GM18517 (cell line): ENCODE measurements at regions not wholly inside any gene's neighbourhood (a gene's known extent, or its start where the extent isn't known, plus 50 kb on each side); places are given as distances from the start of the nearest gene placed in this dataset.
"Not testable (repeated sequence)": the region's sequence is repeated elsewhere in the genome, so short reads cannot be mapped to it uniquely, and the experiment has no call there.

Source experiments
- ATAC-seq: cut with Tn5 transposase; IDR thresholded peaks from one replicate; pipeline ENCODE4 v1.9.1; 2021; ENCODE audit warnings: mild to moderate bottlenecking, moderate library complexity; ENCODE audit not compliant: unreplicated experiment

DNA sequence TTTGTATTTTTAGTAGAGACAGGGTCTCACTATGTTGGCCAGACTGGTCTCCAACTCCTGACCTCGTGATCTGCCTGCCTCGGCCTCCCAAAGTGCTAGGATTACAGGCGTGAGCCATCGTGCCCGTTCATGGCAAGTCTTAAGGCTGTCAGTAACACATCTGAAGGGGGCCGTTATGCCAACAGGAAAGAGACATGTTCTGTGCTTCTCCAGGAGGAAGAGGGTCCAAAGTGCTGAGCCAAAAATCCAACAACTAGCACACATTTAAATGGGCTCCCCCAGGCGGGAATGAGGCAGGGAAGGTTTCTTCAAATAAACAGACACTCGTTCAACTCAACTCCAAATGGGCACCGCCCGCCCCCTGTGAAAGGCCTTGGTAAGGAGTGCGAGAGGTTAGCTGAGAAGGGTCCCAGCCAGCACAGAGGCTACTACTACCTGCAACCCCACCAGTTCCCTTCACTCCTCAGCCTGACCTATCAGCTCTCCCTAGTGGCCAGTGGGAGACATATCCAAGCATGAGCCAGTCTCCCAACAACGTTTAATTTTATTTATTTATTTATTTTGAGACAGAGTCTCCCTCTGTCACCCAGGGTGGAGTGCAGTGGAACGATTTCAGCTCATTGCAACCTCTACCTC, 84.1 kb upstream of the DMRT1 start:
- ATAC-seq = no peak

DNA sequence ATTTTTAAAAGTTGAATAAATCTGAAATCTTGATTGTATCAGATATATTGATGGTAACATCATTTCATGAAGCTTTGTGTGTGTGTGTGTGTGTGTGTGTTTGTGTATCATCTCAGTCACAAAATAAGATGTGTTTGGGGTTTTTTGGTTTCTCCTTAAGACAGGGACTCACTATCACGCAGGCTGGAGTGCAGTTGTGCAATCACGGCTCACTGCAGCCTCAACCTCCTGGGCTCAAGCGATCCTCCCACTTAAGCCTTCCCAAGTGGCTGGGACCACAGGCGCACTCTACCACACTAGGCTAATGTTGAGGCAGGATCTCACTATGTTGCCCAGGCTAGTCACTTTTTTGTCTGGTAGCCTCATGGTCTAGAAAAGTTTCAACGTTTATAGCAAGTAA, 83.4 kb upstream of the DMRT1 start:
- ATAC-seq = no peak

DNA sequence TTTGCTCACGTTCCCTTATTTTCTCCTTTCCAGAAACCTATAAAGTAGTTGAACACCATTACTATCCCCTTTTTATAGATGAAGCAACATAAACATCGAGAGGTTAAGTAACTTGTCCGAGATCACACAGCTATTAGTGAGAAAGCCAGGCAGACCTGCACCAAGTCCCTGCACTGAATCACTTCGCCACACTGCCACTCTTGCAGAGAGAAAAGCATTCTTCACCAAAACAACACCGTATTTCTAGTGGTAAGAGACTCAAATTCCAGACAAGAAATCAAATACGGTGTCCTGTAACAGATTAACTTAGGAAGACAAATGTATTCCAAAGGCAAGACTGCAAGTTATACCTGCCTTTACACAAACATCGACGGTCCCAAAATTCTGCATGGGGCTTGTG, 82.0 kb upstream of the DMRT1 start:
- no peak for ATAC-seq

DNA sequence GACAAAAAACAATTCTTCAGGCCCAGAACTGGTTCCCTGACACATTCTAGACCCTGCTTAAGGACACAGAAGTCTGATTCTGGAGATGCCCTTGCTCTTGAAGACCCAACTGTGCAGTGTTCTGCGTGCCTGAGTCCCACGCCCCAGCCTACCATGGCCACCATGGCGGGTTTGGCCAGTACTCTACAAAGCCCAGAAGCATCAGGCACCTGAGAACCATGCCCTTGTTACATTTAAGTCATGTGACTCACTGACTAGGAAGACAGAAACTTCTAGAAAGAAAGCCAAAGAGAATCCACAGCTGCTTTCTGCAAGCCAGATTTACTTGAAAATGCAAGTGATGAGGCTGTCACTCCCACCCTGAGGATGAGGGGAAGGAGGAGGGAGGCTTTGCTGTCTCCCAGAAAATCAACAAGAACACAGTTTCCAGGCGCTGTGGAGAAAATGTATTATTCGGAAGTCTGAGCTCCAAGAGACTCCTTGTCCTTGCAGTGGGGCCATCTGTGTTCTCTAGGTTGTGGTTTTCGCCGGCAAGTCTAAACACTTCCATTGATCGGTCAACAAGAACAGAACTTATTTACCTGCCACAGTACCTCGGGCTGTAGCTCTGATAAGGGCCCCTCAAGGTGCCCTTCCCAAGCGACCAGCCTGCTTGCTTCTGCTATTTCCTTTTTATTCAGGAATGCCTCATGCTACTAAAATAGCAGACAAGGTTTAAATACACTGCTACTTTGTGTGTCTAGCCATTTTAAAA, 81.3 kb upstream of the DMRT1 start:
- ATAC-seq = no peak

DNA sequence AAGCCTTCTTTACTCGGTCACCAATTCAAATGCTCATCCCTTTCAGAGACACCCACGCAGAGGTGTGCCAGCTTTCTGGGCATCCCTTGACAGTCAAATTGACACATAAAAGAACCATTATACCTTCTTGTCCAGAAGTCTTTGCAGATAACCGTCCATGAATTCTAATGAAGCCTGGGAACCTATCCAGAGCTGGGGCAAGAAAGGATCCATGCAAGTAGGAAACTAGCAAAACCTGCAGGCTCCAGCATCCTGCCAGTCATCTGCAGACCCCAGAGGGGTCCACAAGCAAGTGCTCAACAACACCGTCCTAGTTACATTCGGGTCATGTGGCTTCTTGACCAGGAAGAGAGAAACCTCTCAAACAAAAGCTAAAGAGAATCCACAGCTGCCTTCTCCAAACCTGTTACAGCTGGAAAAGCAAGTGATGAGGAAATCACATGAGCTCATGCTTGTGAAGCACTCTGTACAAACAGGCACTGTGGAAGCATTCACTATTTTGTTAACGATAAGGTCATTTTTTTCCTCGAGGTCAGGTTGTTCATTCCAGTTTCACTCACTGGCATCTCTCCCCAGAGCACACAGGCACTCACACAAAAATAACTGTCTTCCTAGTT, 80.2 kb upstream of the DMRT1 start:
- no peak for ATAC-seq

DNA sequence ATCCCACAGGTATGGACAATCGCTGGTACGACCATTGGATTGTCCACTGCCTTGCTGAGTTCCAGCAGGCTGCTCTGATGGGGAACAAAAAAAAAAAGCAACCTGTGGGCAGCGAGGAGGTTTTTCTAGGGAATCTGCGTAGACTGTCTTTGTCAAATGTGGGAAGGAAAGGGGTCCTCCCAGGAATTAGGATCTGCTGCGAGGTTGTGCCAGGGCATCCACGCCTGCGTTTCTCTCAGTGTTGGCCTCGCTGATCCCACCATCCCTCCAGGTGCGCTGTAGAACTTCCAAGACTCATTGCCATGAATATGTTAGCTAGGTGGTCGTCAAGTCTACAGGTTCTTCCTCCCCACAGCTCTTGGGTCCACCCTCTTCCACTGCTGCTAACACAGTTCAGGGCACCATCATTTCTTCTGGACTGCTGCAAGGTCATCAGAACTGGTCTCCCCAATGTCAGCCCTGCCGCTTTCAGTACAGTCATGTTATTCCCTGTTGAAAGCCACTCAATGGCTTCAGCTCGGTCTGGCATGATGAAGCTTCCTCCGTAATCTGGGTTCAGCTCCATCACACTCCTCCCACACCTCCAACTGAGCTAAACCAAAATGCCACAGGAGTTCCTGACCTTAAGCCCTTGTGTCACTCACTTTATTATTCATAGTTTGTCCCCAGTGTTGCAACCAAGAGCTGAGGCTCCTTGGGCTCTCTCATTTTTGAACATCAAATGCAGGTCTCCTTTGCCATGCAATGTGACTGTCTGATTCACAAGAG, 79.5 kb upstream of the DMRT1 start:
- ATAC-seq = no peak

DNA sequence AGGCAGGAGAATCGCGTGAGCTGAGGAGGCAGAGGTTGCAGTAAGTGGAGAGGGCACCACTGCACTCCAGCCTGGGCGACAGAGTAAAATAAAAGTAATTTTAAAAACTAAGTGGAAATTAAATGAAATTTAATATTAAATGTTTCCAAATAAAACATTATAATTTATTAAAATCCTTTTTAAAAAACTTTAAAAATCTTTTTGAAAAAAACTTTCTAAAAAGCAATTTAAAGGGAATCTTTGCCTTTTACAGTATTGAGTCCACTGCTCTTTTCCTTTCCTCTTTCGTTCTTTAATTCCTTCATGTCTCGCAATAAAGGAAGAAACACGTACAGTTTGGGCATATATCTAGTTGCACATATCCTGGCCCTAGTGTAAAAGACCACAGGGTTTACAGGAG, 77.8 kb upstream of the DMRT1 start:
- ATAC-seq = no peak

DNA sequence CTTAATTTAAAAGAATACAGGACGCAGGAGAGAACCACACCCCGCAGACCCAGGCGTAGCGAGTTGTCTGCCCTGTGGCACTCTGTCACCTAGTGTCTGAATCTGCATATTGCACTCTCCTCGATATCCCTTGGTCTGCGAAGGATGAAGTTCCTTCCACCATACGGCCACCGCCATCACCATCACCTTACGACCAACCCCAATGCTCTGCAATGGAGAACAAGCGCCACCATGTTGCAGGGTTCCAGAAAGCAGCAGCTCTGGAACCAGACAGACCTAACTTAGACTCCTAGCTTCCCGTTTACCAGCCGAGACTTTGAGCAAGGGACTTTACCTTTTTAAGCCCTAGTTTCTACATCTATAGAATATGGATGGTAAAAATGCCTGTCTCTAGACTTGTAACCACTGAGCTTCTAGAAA, 77.4 kb upstream of the DMRT1 start:
- peak; percentile 95 for ATAC-seq

DNA sequence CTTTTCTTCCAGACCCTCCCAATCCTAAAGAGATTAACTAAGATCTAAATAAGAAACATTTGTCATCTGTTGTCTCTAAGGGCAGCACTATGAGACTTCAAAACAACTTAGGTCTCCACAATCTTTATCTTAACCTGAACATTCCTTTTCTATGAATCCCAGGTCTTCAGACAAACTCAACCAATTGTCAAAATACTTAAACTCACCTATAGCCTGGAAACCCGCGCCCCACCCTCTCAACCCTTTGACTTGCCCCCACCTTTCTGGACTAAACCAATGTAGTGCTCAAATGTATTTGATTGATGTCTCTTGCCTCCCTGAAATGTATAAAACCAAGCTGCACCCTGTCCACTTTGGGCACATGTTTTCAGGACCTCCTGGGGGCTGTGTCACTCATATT, 76.5 kb upstream of the DMRT1 start:
- no peak for ATAC-seq

DNA sequence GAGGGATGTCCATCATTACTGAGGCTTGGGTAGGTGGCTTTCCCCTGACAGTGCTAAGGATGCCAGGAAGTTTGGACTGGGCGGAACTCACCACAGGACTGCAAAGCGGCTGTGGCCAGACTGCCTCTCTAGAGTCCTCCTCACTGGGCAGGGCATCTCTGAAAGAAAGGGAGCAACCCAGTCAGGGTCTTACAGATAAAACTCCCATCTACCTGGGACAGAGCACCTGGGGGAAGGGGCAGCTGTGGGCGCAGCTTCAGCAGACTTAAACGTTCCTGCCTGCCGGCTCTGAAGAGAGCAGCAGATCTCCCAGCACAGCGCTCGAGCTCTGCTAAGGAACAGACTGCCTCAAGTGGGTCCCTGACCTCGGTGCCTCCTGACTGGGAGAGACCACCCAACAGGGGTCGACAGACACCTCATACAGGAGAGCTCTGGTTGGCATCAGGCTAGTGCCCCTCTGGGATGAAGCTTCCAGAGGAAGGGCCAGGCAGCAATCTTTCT, 74.4 kb upstream of the DMRT1 start:
- not testable (repeated sequence) for ATAC-seq

DNA sequence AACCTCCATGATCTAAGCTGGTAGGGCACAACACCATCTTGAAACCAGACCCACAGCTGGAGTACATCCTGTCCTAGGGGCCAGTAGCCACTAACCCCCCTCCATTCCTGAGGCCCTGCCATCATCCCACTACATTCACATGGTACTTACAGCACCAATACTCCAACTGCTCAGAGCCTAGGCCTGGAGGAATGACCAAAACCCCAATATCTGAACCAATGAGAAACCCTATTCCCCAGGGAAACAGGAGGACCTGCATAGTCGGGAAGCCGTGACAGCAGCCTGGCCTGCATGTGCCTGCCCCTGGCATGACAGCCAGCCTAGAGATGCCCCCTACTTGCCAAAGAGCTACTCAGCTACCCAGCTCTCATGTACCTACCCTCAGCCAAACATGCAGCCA, 65.4 kb upstream of the DMRT1 start:
- ATAC-seq = no peak

DNA sequence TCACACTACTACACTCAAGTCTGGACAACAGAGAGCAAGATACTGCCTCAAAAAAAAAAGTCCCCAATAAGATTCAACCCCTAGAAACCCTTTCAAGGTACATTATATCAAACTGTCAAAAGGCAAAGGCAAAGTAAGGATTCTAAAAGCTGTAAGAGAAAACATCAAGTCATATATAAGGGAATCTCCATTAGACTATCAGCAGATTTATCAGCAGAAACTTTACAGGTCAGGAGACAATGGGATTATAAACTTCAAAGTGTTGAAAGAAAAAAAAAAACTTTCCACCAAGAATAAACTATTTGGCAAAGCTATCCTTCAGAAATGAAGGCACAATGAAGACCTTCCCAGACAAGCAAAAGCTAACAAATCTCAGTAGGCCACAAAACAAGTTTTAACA, 63.5 kb upstream of the DMRT1 start:
- no peak for ATAC-seq

DNA sequence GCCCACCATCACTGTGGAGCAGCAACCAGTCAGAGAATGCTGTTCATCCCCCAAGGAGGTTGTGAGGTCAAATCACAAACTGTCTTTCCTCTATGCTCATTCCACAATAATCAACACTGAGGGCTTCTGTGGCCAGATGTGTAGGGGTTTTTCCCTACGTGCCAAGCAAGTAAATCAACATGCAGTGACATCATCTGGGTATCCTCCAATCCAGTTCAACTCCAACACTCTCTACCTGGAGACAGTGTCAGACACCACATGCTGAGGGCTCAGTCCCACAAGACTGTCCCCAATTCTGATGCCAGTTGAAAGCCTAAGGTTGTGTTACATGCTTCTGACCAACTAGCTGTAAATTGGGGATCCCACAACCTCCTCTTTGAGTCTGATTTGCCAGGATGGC, 57.3 kb upstream of the DMRT1 start:
- no peak for ATAC-seq

DNA sequence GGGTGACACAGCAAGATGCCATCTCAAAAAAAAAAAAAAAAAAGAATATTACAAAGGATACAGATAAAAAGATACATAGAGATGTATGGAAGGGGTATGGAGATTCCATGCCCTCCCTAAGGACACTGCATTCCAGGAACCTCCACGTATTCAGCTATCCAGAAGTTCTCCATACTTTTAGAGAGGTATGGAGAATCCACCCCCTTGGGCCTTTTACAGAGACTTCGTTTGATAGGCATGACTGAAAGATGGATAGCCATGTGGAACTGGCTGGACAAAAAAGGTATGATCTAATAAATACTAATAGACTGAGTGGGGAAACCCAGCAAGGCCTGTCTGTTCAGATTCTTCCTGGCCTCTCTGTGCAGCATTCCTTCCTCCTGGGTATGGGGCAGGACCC, 56.6 kb upstream of the DMRT1 start:
- no peak for ATAC-seq

DNA sequence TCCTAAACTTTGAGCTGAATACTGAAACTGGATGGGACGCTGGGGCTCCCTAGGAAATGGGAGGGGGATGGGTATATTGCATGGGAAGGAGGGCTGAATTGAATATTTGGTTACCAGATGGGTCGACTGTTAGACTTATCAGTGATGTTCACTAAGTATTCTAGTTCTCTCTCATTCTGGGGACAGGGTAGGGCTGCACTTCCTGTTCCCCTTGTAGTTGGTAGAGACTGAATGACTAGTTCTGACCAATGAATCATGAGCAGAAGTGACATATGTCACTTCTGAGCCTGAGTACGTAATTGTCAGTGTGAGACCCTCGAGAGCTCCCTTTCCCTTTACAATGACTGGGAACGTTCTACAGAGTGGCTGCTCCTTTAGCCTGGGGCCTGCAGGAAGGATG, 55.5 kb upstream of the DMRT1 start:
- no peak for ATAC-seq

DNA sequence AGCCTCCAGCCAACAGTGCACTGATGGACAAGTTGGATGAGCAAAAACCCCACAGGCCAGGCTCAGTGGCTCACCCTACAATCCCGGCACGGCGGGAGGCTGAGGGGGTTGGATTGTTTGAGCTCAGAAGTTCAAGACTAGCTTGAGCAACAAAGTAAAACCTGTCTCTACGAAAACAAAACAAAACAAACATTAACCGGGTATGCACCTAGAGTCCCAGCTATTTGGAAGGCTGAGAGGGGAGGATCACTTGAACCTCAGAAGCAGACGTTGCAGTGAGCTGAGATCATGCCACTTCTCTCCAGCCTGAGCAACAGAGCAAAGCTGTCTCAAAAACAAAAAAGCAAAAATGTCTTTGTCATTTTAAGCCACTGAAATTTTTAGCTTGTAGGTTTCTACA, 55.1 kb upstream of the DMRT1 start:
- no peak for ATAC-seq

DNA sequence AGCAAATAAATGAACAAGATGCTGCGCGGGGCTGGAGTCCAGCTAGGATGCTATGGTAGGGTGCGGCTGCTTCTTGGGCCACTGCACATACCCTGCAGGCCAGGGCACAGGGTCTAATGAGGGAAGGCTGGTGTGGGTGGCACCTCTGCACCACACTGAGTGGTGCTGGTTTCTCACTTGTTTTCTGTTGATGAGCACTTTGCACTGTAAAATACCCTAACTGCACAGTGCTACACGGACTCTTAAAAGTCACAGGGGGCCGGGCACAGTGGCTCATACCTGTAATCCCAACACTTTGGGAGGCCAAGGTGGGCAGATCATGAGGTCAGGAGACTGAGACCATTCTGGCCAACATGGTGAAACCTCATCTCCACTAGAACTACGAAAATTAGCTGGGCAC, 52.7 kb upstream of the DMRT1 start:
- no peak for ATAC-seq
